Spleen (tissue), 11 donors: ENCODE measurements at regions not wholly inside any gene's neighbourhood (a gene's known extent, or its start where the extent isn't known, plus 50 kb on each side); places are given as distances from the start of the nearest gene placed in this dataset.

Source experiments
- DNase-seq: peaks from one replicate; pipeline ENCODE4 v3.0.0-alpha.2; 2020
- H3K27ac ChIP-seq, 8 donors: fragments of 200-600 bp; sonication (generic) in 7 of 8; 1 replicate in 4 of 8; 2 replicates in 4 of 8; pipeline versions ENCODE4 v1.5.0 to v1.8.0; 2016 to 2021; ENCODE audit warnings: inconsistent platforms in 4 of 8, mild to moderate bottlenecking in 4 of 8, moderate library complexity in 1 of 8
- H3K27me3 ChIP-seq, 7 donors: fragments of 200-600 bp; sonication (generic) in 6 of 7; replicated peaks in 1 of 7; 1 replicate in 4 of 7; 2 replicates in 3 of 7; pipeline versions ENCODE4 v1.5.0 to v1.8.0; 2016 to 2021; ENCODE audit warnings: inconsistent platforms in 3 of 7, mild to moderate bottlenecking in 1 of 7
- H3K36me3 ChIP-seq, 6 donors: fragments of 200-600 bp; sonication (generic) in 5 of 6; 1 replicate in 4 of 6; 2 replicates in 2 of 6; pipeline versions ENCODE4 v1.5.0 to v1.8.0; 2016 to 2021; ENCODE audit warnings: inconsistent platforms in 2 of 6
- H3K4me1 ChIP-seq, 6 donors: fragments of 200-600 bp; sonication (generic) in 5 of 6; 1 replicate in 3 of 6; 2 replicates in 3 of 6; pipeline versions ENCODE4 v1.5.0 to v1.8.0; 2016 to 2021; ENCODE audit warnings: inconsistent platforms in 3 of 6
- H3K4me3 ChIP-seq, 8 donors: fragments of 200-600 bp; sonication (generic) in 7 of 8; 1 replicate in 4 of 8; 2 replicates in 4 of 8; pipeline versions ENCODE4 v1.5.0 to v1.8.0; 2016 to 2021; ENCODE audit warnings: inconsistent platforms in 4 of 8, mild to moderate bottlenecking in 4 of 8, moderate library complexity in 2 of 8
- H3K9me3 ChIP-seq, 8 donors: fragments of 200-600 bp; sonication (generic) in 7 of 8; 1 replicate in 4 of 8; 2 replicates in 4 of 8; pipeline versions ENCODE4 v1.5.0 to v1.8.0; 2016 to 2021; ENCODE audit warnings: inconsistent platforms in 4 of 8
- POLR2A ChIP-seq, 3 donors: fragments of 450-650 bp; IDR thresholded peaks; one replicate each; pipeline ENCODE4 v1.5.1; 2017; ENCODE audit warnings: antibody characterized with exemption in 3 of 3, mild to moderate bottlenecking in 1 of 3
- POLR2AphosphoS5 ChIP-seq, 3 donors: sonication (generic); formaldehyde crosslinking; IDR thresholded peaks; one replicate each; pipeline ENCODE4 v1.5.1; 2017; ENCODE audit warnings: antibody characterized with exemption in 3 of 3
- WGBS, 5 donors: extraction: QIAGEN DNeasy Blood & Tissue Kit in 3 of 5; methylation state at CpG; one replicate each; pipeline versions ENCODE4 v1.1.5 to v1.1.7; 2013 to 2018; 5-methylcytosine and 5-hydroxymethylcytosine counted together
- intact Hi-C: fragments of 100-400 bp; cut with DNase I; formaldehyde crosslinking; loops from one replicate; pipeline ENCODE4 v1.15.0; 2023; ENCODE audit warnings: low total_unique reads
- TF ChIP-seq, protein P1 (sequence below), 11 experiments: fragments of 200-600 bp in 7 of 11; fragments of 450-650 bp in 4 of 11; sonication (generic) in 4 of 11; IDR thresholded peaks in 8 of 11; conservative IDR thresholded peaks in 3 of 11; 1 replicate in 7 of 11; 2 replicates in 4 of 11; pipeline versions ENCODE4 v1.4.0 to v1.8.0; 2016 to 2021; ENCODE audit warnings: antibody characterized with exemption in 11 of 11, inconsistent platforms in 4 of 11, mild to moderate bottlenecking in 1 of 11
- donor health status: healthy with polysubstance abuse.
- donor health status: DM: no; HTN: no; CAD: no; lungs with moderate emphysema.
- donor health status: DM: no; HTN: no; CAD: no.
- donor health status: Bipolar disorder and iron deficiency.
- donor health status: healthy.
- donor health status: DM: no; HTN: no; CAD: no.
- donor health status: DM: yes; HTN: yes; CAD: no.

DNA sequence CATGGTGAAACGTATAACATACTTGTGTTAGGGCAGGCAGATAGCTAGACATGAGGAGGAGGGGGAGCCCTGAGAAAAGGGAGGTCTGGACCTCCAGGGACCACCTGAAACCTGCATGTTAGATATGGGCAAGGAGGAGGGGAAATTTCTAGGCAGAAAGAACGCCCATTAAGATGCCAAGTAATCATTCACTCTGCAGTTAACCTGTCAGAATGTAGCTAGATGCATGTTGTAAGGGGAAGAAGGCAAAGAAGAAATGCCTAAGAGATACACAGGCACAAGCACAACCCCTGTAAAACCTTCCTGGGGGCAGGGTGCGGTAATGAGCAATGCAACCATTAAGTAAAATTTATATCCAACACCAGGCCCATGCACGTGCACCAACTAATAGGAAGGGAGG, 1055.3 kb upstream of the SPRY2 start:
- Histone ChIP-seq H3K4me1 (no peaks in the 10 kb centered on the region), H3K36me3 (no peaks in the 10 kb centered on the region), H3K4me3 (no peak overlapping the region), H3K9me3 (peaks cover 0 to 28% (median 3%) of the 10 kb centered on the region in 8 donors), H3K27me3 (no peaks in the 10 kb centered on the region), H3K27ac (no peak overlapping the region)
- 61 to 77% (median 73%) methylated on average over 4 of the region's 4 CpGs for WGBS, 5 donors
- intact Hi-C loops, result no loop called here
- TF ChIP-seq POLR2A (IDR thresholded peaks at IDR 0.05), result no peak
- TF ChIP-seq, protein P1, sequence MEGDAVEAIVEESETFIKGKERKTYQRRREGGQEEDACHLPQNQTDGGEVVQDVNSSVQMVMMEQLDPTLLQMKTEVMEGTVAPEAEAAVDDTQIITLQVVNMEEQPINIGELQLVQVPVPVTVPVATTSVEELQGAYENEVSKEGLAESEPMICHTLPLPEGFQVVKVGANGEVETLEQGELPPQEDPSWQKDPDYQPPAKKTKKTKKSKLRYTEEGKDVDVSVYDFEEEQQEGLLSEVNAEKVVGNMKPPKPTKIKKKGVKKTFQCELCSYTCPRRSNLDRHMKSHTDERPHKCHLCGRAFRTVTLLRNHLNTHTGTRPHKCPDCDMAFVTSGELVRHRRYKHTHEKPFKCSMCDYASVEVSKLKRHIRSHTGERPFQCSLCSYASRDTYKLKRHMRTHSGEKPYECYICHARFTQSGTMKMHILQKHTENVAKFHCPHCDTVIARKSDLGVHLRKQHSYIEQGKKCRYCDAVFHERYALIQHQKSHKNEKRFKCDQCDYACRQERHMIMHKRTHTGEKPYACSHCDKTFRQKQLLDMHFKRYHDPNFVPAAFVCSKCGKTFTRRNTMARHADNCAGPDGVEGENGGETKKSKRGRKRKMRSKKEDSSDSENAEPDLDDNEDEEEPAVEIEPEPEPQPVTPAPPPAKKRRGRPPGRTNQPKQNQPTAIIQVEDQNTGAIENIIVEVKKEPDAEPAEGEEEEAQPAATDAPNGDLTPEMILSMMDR (IDR thresholded peaks at IDR 0.05 in 8 of 11, conservative IDR thresholded peaks at IDR 0.05 in 3 of 11), result no peak
- TF ChIP-seq POLR2AphosphoS5 (IDR thresholded peaks at IDR 0.05), result no peak
- DNase-seq, result no peak

GRCh38 chr13:81395368-81395767, 1054.4 kb upstream of the SPRY2 start:
- no peak overlapping the region for H3K27ac ChIP-seq
- no peaks in the 10 kb centered on the region for H3K4me1 ChIP-seq
- TF ChIP-seq, protein P1 (IDR thresholded peaks at IDR 0.05 in 8 of 11, conservative IDR thresholded peaks at IDR 0.05 in 3 of 11), result no peak
- TF ChIP-seq POLR2A (IDR thresholded peaks at IDR 0.05) (no peak), POLR2AphosphoS5 (IDR thresholded peaks at IDR 0.05) (no peak)
- H3K4me3 ChIP-seq, result no peak overlapping the region
- no peaks in the 10 kb centered on the region for H3K36me3 ChIP-seq
- DNase-seq, result no peak
- intact Hi-C loops, result no loop called here
- H3K27me3 ChIP-seq, result no peaks in the 10 kb centered on the region
- peaks cover 0 to 28% (median 3%) of the 10 kb centered on the region in 8 donors for H3K9me3 ChIP-seq
- 57 to 79% (median 71%) methylated on average over 4 of the region's 4 CpGs for WGBS, 5 donors

DNA sequence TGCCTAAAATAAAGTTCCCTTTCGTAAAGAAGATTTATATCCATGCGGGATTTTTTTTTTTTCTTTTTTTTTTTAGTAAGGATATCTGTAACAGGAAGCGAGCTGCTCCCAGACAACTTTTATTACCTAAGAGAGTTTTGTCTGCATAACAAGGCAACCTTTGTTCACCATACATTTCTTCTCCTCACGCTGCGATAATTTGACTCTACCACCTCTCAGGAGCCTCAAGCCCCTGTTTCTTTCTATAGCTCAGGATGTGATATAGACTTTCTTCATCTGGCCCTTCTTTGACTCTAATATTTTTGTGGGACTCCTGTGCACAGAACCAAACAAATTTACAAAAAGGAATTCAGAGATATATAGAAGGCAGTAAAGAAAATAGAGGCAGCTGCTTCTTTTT, 1053.7 kb upstream of the SPRY2 start:
- 64 to 79% (median 76%) methylated on average over 5 of the region's 5 CpGs for WGBS, 5 donors

DNA sequence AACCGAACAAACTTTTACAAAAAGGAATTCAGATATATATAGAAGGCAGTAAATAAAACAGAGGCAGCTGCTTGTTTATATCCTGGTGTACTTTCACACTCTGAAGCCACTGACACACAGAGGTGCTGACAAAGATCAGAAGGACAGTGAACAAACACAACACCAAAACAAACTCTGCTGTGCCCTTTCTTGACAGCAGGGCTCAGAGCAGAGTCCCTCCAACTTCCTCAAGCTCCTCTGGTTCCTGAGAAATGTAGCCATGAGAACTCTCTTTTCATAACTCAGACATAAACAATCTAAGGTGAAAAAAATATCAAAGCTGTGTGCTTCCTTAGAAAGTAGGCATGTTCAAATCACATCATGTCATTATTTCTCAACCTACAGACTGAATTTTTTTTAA, 1052.8 kb upstream of the SPRY2 start:
- Histone ChIP-seq H3K36me3 (no peaks in the 10 kb centered on the region), H3K9me3 (peaks cover 0 to 31% (median 3%) of the 10 kb centered on the region in 8 donors), H3K4me1 (no peaks in the 10 kb centered on the region), H3K27ac (no peak overlapping the region), H3K27me3 (no peaks in the 10 kb centered on the region), H3K4me3 (no peak overlapping the region)
- intact Hi-C loops, result no loop called here
- no peak for DNase-seq
- TF ChIP-seq, protein P1 (IDR thresholded peaks at IDR 0.05 in 8 of 11, conservative IDR thresholded peaks at IDR 0.05 in 3 of 11), result no peak
- TF ChIP-seq POLR2AphosphoS5 (IDR thresholded peaks at IDR 0.05) (no peak), POLR2A (IDR thresholded peaks at IDR 0.05) (no peak)
- 41 to 60% (median 54%) methylated on average over 1 of the region's 1 CpG for WGBS, 5 donors

More for the DNA sequence above, 1053.7 kb upstream of the SPRY2 start:
- DNase-seq, result no peak
- Histone ChIP-seq H3K4me1 (no peaks in the 10 kb centered on the region), H3K9me3 (peaks cover 0 to 28% (median 3%) of the 10 kb centered on the region in 8 donors), H3K27me3 (no peaks in the 10 kb centered on the region), H3K4me3 (no peak overlapping the region), H3K27ac (no peak overlapping the region), H3K36me3 (no peaks in the 10 kb centered on the region)
- intact Hi-C loops, result no loop called here
- no peak for TF ChIP-seq POLR2AphosphoS5 (IDR thresholded peaks at IDR 0.05)
- TF ChIP-seq, protein P1 (IDR thresholded peaks at IDR 0.05 in 8 of 11, conservative IDR thresholded peaks at IDR 0.05 in 3 of 11), result no peak
